ENCODE measurements at regions not wholly inside any gene's neighbourhood (a gene's known extent, or its start where the extent isn't known, plus 50 kb on each side); places are given as distances from the start of the nearest gene placed in this dataset.

GRCh38 chr5:6177926-6178325 lies 200.4 kb downstream of the MED10 start:
- DNase-seq, result no peak
- in situ Hi-C loops (cut with MboI; ENCODE audit: low pct_ligation_motif_present in 1 of 4, low pct_unique_long_range_greater_than_20kb in 1 of 4, low sequenced_read_pairs in 3 of 4) (no loop called here), intact Hi-C loops (cut with DNase I; ENCODE audit: low total_unique reads) (no loop called here)
- TF ChIP-seq CTCF (IDR thresholded peaks at IDR 0.05) (no peak), POLR2A (IDR thresholded peaks at IDR 0.05) (no peak), EP300 (IDR thresholded peaks at IDR 0.05; ENCODE audit: low read depth) (no peak), POLR2AphosphoS5 (IDR thresholded peaks at IDR 0.05) (no peak)
- Histone ChIP-seq H3K9me3 (no peaks in the 10 kb centered on the region), H3K4me1 (no peaks in the 10 kb centered on the region), H3K36me3 (no peaks in the 10 kb centered on the region), H3K27me3 (no peaks in the 10 kb centered on the region), H3K4me3 (no peak overlapping the region), H3K27ac (no peak overlapping the region)
- 72 to 86% methylated on average over 2 to 5 of the region's 5 CpGs for WGBS, 2 donors (ENCODE audit: low coverage in 1 of 2)

GRCh38 chr5:6176102-6176693 lies 202.1 kb downstream of the MED10 start:
- TF ChIP-seq EP300 (IDR thresholded peaks at IDR 0.05; ENCODE audit: low read depth) (no peak), POLR2A (IDR thresholded peaks at IDR 0.05) (no peak), POLR2AphosphoS5 (IDR thresholded peaks at IDR 0.05) (no peak), CTCF (IDR thresholded peaks at IDR 0.05) (no peak)
- Histone ChIP-seq H3K36me3 (no peaks in the 10 kb centered on the region), H3K4me3 (no peak overlapping the region), H3K9me3 (no peaks in the 10 kb centered on the region), H3K4me1 (no peaks in the 10 kb centered on the region), H3K27me3 (no peaks in the 10 kb centered on the region), H3K27ac (no peak overlapping the region)
- intact Hi-C loops (cut with DNase I; ENCODE audit: low total_unique reads) (no loop called here), in situ Hi-C loops (cut with MboI; ENCODE audit: low pct_ligation_motif_present in 1 of 4, low pct_unique_long_range_greater_than_20kb in 1 of 4, low sequenced_read_pairs in 3 of 4) (no loop called here)
- no peak for DNase-seq
- WGBS, 2 donors (ENCODE audit: low coverage in 1 of 2), result 10 to 37% methylated on average over 2 to 5 of the region's 5 CpGs

- intact Hi-C loops (cut with DNase I; ENCODE audit: low total_unique reads), result no loop called here
- 75 to 81% methylated on average over 2 to 6 of the region's 6 CpGs for WGBS, 2 donors (ENCODE audit: low coverage in 1 of 2)
- no peaks in the 10 kb centered on the region for H3K36me3 ChIP-seq
These were observed 203.0 kb downstream of the MED10 start for GRCh38 chr5:6175172-6175854.

GRCh38 chr5:6169660-6170059 lies 208.7 kb downstream of the MED10 start:
- in situ Hi-C loops (cut with MboI; ENCODE audit: low pct_ligation_motif_present in 1 of 4, low pct_unique_long_range_greater_than_20kb in 1 of 4, low sequenced_read_pairs in 3 of 4) (no loop called here), intact Hi-C loops (cut with DNase I; ENCODE audit: low total_unique reads) (no loop called here)
- Histone ChIP-seq H3K36me3 (no peaks in the 10 kb centered on the region), H3K4me3 (no peak overlapping the region), H3K4me1 (no peaks in the 10 kb centered on the region), H3K27me3 (no peaks in the 10 kb centered on the region), H3K9me3 (no peaks in the 10 kb centered on the region), H3K27ac (no peak overlapping the region)
- no peak for DNase-seq
- 69 to 74% methylated on average over 4 of the region's 4 CpGs for WGBS, 2 donors (ENCODE audit: low coverage in 1 of 2)
- TF ChIP-seq CTCF (IDR thresholded peaks at IDR 0.05) (no peak), POLR2AphosphoS5 (IDR thresholded peaks at IDR 0.05) (no peak), EP300 (IDR thresholded peaks at IDR 0.05; ENCODE audit: low read depth) (no peak), POLR2A (IDR thresholded peaks at IDR 0.05) (no peak)

More at GRCh38 chr5:6175172-6175854, 203.0 kb downstream of the MED10 start:
- H3K9me3 ChIP-seq, result no peaks in the 10 kb centered on the region
- H3K27ac ChIP-seq, result no peak overlapping the region
- no peaks in the 10 kb centered on the region for H3K27me3 ChIP-seq
- in situ Hi-C loops (cut with MboI; ENCODE audit: low pct_ligation_motif_present in 1 of 4, low pct_unique_long_range_greater_than_20kb in 1 of 4, low sequenced_read_pairs in 3 of 4), result no loop called here
- DNase-seq, result no peak
- TF ChIP-seq CTCF (IDR thresholded peaks at IDR 0.05) (no peak), EP300 (IDR thresholded peaks at IDR 0.05; ENCODE audit: low read depth) (no peak), POLR2A (IDR thresholded peaks at IDR 0.05) (no peak), POLR2AphosphoS5 (IDR thresholded peaks at IDR 0.05) (no peak)
- H3K4me3 ChIP-seq, result no peak overlapping the region
- H3K4me1 ChIP-seq, result no peaks in the 10 kb centered on the region

Data from transverse colon (tissue), 4 donors.